Stimulated activated CD8-positive, alpha-beta memory T cell treated with anti-CD3 and anti-CD28 coated beads, Interleukin-2, amount 100 ng/mL, for 48 hours (primary cell): ENCODE measurements at regions not wholly inside any gene's neighbourhood (a gene's known extent, or its start where the extent isn't known, plus 50 kb on each side); places are given as distances from the start of the nearest gene placed in this dataset.
"Not testable (repeated sequence)": the region's sequence is repeated elsewhere in the genome, so short reads cannot be mapped to it uniquely, and the experiment has no call there.

Experiments used
- DNase-seq, 2 donors: peaks; one replicate each; pipeline ENCODE4 v3.0.0-alpha.2; 2020; ENCODE audit warnings: low read depth in 2 of 2

- not testable (repeated sequence) for DNase-seq
These were observed 112.3 kb downstream of the GGTLC2 start for GRCh38 chr22:22756551-22757201.

GRCh38 chr22:22758101-22758807, 113.8 kb downstream of the GGTLC2 start:
- DNase-seq, result not testable (repeated sequence)

DNA sequence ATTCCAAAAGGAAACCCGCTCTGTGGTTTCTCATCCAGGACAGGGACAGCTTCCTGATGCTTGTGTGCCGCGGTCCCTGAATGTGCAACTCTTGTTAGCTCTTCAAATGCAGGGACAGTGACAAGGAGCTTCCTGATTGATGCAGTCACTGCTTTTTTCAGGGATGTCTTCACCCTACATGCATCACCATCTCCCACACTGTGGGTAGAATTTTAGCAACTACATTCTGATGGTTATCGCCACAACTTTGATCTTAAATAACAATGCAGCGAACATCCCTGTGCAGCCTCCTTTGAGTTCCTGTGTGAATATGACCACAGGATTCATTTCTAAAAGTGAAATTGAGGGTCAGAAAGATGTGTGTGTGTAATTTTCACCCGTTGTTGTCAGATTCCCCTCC, 115.0 kb downstream of the GGTLC2 start:
- DNase-seq, result no peak

DNA sequence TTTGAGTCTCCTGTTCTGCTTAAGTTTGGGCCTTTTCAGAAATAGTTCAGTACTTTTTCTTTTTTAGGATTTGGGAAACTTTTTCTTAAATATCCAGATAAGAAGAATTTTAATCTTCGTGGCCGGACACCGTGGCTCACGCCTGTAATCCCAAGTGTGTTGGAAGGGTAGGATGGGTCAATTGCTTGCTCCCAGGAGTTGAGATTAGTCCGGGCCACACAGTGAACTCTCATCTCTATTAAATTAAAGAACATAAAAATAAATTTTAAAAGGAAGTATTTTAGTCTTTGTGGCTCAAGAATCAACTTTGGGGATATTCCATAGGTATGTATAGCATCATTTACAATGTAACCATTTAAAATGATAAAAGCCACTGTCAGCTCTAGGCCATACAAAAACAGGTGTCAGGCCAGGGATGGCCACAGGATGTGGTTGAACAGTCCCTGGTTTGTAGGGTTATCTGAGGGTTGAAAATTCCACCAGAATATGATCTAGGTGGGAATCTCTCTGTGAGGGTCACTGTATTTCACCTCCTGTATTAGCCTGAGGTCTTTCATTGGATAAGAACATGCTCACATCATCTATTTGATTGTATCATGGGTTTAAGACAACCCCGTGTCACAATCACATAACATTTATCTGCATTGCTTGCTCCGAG, 115.6 kb downstream of the GGTLC2 start:
- no peak for DNase-seq

GRCh38 chr22:22761606-22761962, 117.2 kb downstream of the GGTLC2 start:
- no peak for DNase-seq

DNA sequence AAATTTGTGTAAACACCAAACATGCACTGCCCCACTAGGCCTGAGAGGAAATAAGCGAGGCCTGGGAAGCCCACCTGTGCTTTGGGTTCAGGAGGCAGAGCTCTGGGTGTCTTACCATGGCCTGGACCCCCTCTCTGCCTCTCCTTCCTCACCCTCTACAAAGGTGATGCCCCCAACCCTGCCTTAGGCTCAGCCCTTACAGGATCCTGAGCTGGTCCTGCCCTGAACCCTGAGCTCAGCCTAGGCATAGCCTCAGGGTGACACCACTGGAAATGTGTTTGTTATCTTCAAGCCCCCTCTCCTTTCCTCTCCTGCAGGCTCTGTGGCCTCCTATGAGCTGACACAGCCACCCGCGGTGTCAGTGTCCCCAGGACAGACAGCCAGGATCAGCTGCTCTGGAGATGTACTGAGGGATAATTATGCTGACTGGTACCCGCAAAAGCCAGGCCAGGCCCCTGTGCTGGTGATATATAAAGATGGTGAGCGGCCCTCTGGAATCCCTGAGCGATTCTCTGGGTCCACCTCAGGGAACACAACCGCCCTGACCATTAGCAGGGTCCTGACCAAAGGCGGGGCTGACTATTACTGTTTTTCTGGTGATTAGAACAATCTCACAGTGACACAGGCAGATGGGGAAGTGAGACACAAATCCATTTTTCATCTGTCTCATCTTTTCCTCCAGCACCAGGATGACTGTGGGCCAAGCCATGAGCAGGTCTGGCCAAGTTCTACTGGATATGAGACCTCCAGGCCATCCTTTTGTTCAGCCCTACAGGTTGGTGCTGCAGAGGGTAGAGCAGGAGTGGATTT, 117.8 kb downstream of the GGTLC2 start:
- DNase-seq, result no peak

GRCh38 chr22:22763512-22763911, 119.1 kb downstream of the GGTLC2 start:
- DNase-seq, result no peak

GRCh38 chr22:22764085-22764484, 119.7 kb downstream of the GGTLC2 start:
- no peak for DNase-seq

- no peak for DNase-seq
These were observed 119.6 kb upstream of the IGLL5 start for GRCh38 chr22:22767876-22768602.

DNA sequence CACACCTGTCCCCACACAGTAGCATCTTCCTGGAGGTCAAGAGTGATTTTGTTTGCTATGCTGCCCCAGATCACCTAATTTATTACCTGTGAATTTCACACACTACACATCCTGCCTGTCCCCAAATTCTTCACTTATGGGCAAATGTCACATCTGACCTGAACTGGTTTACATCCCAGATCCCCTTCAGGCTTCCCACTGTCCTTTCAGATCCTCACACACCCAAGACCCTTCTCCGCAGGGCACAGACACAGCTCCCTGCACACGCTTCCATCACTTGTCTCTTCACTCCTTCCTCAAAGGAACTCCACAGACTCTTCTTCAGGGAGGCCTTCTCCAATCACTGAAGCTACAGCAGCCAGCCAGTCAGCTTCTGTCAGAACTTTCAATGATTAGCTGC, 118.7 kb upstream of the IGLL5 start:
- no peak for DNase-seq

DNA sequence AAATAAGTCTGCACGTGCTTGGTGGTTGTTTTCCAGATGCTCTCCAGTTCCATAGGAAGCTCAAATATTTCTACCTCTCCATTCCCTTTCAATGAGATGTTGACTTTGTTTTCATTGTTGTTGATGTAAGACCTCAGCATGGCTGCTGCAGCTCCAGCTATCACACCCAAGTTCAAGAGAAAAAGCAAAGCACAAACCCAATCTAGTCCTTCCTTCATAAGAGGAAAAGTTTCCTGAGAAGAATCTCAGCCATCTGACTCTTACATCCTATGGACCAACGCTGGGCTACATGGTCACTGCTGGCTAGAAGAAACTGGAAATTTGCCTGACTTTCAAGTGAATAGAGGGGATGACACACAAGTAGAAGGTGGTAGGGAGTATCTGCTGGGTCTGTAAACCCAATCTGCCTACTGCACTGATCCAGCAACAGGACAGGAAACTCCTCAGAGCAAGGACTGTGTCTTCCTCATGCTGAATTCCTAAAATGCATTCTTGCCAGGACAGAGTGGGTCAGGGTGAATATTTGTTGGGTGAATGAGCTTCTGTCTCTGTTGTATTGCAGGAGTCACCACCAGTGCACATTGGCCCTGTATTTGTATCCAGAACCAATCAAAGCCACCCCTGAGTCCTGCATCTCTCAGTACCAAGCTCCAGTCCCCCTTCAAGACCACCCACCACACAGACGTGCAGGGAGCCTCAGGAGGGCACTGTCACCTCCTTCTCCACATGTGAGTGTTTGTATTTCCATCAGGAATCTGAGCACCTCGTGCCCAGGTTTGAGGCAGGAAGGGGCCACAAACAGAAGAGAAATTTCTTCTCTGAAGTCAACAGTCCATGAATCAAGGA, 118.0 kb upstream of the IGLL5 start:
- DNase-seq, result no peak

DNA sequence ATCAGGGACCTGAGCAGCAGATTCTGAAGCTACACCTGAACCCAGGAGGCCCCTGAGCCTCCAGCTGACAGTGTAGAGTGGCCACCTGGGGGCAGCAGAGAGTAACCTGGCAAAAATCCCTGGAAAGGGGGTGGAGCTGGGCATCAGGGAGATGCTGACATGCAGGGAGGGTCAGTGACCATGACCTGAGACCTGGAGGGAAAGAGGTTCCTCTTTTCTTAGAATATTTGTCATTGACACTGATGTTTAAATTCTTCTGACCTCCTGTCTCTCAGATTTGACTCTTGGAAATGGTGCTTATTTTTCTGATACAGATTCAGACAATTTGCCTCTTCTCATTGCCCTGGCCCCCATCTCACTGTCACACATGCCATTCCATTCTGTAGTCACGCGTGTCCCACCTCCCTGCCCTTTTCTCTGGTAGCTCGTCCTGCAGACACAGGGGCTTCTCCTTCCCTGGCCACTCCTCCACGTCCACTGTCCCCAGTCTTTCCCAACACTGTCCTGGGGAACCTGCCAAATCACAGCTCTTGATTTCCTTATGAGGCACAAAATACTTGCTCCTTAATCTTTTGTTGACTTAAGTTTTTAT, 117.2 kb upstream of the IGLL5 start:
- peak in 1 of 2 donors; percentile 42 for DNase-seq

GRCh38 chr22:22770881-22771280, 116.7 kb upstream of the IGLL5 start:
- DNase-seq, result no peak

GRCh38 chr22:22771696-22772377, 115.8 kb upstream of the IGLL5 start:
- no peak for DNase-seq

DNA sequence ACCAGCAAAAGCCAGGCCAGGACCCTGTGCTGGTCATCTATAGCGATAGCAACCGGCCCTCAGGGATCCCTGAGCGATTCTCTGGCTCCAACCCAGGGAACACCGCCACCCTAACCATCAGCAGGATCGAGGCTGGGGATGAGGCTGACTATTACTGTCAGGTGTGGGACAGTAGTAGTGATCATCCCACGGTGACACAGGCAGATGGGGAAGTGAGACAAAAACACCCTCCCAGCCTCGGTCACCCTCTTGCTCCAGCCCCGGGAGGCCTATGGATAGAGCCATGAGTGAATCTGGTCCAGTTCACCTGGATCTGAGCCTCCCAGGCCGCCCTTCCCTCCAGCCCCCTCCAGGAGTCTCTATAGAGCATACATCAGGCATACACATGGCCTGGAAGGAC, 115.2 kb upstream of the IGLL5 start:
- no peak for DNase-seq

DNA sequence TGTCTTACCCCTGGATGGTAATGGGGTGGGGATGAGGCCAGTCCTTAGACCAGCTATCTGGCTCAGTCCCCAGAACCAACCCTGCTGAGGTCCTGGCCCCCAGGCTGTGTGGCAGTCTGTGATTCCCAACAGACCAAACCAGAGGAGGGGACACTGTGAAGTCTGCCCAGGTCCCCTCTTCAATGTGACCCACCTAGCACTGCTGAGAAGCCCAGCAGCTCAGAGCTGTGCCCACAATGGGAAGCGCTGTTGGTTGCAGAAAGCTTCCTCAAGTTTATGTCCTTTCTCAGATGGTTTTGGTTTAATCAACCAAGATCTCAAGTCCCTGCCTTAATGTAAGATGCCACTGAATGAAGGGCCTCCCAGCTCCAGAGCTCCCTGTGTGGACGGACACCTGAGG, 114.7 kb upstream of the IGLL5 start:
- DNase-seq, result no peak

- no peak for DNase-seq
These were observed 114.2 kb upstream of the IGLL5 start for GRCh38 chr22:22773427-22773826.

DNA sequence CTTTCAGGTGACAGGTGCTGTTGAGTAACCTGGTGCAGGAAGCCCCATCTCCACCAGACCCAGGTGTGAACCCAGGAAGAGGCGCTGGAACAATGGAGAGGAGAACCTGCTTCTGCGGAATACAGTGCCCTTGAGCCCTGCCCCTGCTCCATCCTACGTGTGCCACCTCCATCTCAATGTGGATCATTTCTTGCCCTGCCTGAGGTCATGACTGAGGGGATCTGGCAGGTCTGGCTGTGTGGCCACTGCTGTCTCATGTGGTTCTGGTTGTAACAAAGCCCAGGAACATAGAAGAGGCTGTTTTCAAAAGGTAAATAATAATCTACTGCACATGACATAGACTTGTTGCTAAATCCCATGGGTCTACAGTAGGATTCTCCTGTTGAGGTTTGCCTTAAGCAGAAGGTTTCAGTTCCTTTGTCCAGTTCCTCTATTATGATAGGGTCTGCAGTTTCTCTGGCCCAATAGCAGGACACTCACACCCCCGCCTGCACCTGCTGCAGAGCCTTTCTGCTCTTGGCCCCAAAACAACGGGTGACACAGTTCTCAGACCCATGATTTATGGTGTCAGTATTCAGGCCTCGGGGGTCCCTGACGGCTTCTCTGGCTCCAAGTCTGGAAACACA, 113.5 kb upstream of the IGLL5 start:
- no peak for DNase-seq

DNA sequence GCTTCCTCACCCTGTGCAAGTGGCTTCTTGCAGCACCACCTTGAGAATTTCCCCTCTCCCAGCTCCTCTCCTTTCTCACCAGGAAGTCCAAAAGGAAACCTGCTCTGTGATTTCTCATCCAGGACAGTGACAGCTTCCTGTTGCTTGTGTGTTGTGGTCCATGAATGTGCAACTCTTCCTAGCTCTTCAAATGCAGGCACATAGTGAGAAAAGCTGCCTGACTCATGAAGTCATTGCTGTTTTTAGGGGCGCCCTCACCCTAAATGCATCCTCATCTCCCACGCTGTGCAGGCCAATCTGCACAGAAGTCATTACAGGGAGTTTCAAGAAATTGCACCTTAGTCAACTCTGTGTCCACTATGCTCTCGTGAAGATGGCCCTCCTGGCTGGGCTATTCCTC, 112.9 kb upstream of the IGLL5 start:
- not testable (repeated sequence) for DNase-seq
